HepG2 (cell line): ENCODE measurements at regions not wholly inside any gene's neighbourhood (a gene's known extent, or its start where the extent isn't known, plus 50 kb on each side); places are given as distances from the start of the nearest gene placed in this dataset.

Experiments used
- ATF7 ChIP-seq, 2 experiments: fragments of 450-650 bp in 1 of 2; sonication (generic) in 1 of 2; formaldehyde crosslinking in 1 of 2; IDR thresholded peaks; 2 replicates each; pipeline versions ENCODE4 v1.4.0 to v1.6.1; 2016 to 2020; ENCODE audit warnings: antibody characterized with exemption in 1 of 2, mild to moderate bottlenecking in 1 of 2, missing genetic modification reagents in 1 of 2
- CHD4 ChIP-seq: fragments of 200-600 bp; sonication (generic); IDR thresholded peaks from 2 replicates; pipeline ENCODE4 v1.7.0; 2017; ENCODE audit warnings: mild to moderate bottlenecking, low read length, borderline replicate concordance
- ETV5 ChIP-seq: IDR thresholded peaks from 2 replicates; pipeline ENCODE4 v1.6.1; 2018; ENCODE audit warnings: missing biosample characterization, missing genetic modification reagents, inconsistent platforms, borderline replicate concordance
- FOXK2 ChIP-seq: fragments of 450-650 bp; IDR thresholded peaks from 2 replicates; pipeline ENCODE4 v1.6.1; 2016
- HCFC1 ChIP-seq: fragments of 150-350 bp; IDR thresholded peaks from 2 replicates; pipeline ENCODE4 v1.6.1; 2014; ENCODE audit warnings: low read depth, low read length
- KLF13 ChIP-seq: sonication (generic); formaldehyde crosslinking; IDR thresholded peaks from 2 replicates; pipeline ENCODE4 v1.4.0; 2020; ENCODE audit warnings: mild to moderate bottlenecking, missing genetic modification reagents
- KLF16 ChIP-seq, 2 experiments: sonication (generic) in 1 of 2; formaldehyde crosslinking in 1 of 2; IDR thresholded peaks; 2 replicates each; pipeline versions ENCODE4 v1.6.1 to v1.8.0; 2016 to 2023; ENCODE audit warnings: missing genetic modification reagents in 2 of 2, missing compliant biosample characterization in 1 of 2
- NBN ChIP-seq: fragments of 450-650 bp; conservative IDR thresholded peaks from 2 replicates; pipeline ENCODE4 v1.6.1; 2017
- PHB2 ChIP-seq: fragments of 450-650 bp; IDR thresholded peaks from 2 replicates; pipeline ENCODE4 v1.6.1; 2018; ENCODE audit not compliant: partially characterized antibody
- RAD51 ChIP-seq: fragments of 450-650 bp; IDR thresholded peaks from 2 replicates; pipeline ENCODE4 v1.6.1; 2016; ENCODE audit warnings: borderline replicate concordance
- ZNF589 ChIP-seq: sonication (generic); formaldehyde crosslinking; conservative IDR thresholded peaks from 2 replicates; pipeline ENCODE4 v1.8.0; 2022; ENCODE audit warnings: mild to moderate bottlenecking, moderate library complexity, missing genetic modification reagents
- ZNF670 ChIP-seq: sonication (generic); formaldehyde crosslinking; IDR thresholded peaks from 2 replicates; pipeline ENCODE4 v1.8.0; 2022; ENCODE audit warnings: mild to moderate bottlenecking, missing genetic modification reagents, borderline replicate concordance
- ZSCAN30 ChIP-seq: sonication (generic); formaldehyde crosslinking; IDR thresholded peaks from 2 replicates; pipeline ENCODE4 v1.5.0; 2020; ENCODE audit warnings: mild to moderate bottlenecking, missing genetic modification reagents
- TF ChIP-seq, protein P1 (sequence below): sonication (generic); formaldehyde crosslinking; IDR thresholded peaks from 2 replicates; pipeline ENCODE4 v1.5.1; 2020; ENCODE audit warnings: missing genetic modification reagents, mild to moderate bottlenecking, borderline replicate concordance
- TF ChIP-seq, protein P2 (sequence below), 2 experiments: fragments of 450-650 bp in 1 of 2; sonication (generic) in 1 of 2; formaldehyde crosslinking in 1 of 2; IDR thresholded peaks; 2 replicates each; pipeline versions ENCODE4 v1.6.1 to v1.8.0; 2016 to 2022; ENCODE audit warnings: antibody characterized with exemption in 1 of 2, mild to moderate bottlenecking in 1 of 2, missing genetic modification reagents in 1 of 2
- TF ChIP-seq, protein P3 (sequence below): sonication (generic); formaldehyde crosslinking; IDR thresholded peaks from 2 replicates; pipeline ENCODE4 v1.4.0; 2020; ENCODE audit warnings: mild to moderate bottlenecking, missing genetic modification reagents
- TF ChIP-seq, protein P4 (sequence below): sonication (generic); formaldehyde crosslinking; conservative IDR thresholded peaks from 2 replicates; pipeline ENCODE4 v1.4.0; 2020; ENCODE audit warnings: missing genetic modification reagents

DNA sequence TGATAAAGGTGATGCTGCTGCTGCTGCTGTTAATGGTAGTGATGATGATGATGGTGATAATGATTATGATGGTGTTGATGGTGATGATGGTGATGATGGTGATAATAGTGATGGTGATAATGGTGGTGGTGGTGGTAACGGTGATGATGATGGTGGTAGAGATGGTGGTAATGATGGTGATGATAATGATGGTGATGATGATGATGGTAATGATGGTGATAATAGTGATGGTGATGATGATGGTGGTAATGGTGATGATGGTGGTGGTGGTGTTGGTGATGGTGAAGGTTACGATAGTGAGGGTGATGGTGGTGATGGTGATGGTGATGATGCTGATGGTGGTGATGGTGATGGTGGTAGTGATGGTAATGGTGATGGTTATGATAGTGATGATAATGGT lies 132.3 kb downstream of the TFAP2C start (continued):
- TF ChIP-seq CHD4 (no peak), KLF13 (CRISPR knock-in tag) (no peak), ZNF670 (no peak), FOXK2 (0 out of 2 replicates have a peak, but pooled peaks have one; percentile 39), ATF7 (IDR thresholded peaks at IDR 0.05) (peak; percentile 58), ATF7 (CRISPR knock-in tag; IDR thresholded peaks at IDR 0.05) (no peak), ZNF589 (no peak), NBN (no peak; the same call in 1 of the 2 replicates), RAD51 (peak; percentile 35), KLF16 (CRISPR knock-in tag; IDR thresholded peaks at IDR 0.05) (no peak), ZSCAN30 (CRISPR knock-in tag) (no peak), ETV5 (CRISPR knock-in tag) (no peak), PHB2 (peak; percentile 17), HCFC1 (no peak)
- TF ChIP-seq, protein P1, sequence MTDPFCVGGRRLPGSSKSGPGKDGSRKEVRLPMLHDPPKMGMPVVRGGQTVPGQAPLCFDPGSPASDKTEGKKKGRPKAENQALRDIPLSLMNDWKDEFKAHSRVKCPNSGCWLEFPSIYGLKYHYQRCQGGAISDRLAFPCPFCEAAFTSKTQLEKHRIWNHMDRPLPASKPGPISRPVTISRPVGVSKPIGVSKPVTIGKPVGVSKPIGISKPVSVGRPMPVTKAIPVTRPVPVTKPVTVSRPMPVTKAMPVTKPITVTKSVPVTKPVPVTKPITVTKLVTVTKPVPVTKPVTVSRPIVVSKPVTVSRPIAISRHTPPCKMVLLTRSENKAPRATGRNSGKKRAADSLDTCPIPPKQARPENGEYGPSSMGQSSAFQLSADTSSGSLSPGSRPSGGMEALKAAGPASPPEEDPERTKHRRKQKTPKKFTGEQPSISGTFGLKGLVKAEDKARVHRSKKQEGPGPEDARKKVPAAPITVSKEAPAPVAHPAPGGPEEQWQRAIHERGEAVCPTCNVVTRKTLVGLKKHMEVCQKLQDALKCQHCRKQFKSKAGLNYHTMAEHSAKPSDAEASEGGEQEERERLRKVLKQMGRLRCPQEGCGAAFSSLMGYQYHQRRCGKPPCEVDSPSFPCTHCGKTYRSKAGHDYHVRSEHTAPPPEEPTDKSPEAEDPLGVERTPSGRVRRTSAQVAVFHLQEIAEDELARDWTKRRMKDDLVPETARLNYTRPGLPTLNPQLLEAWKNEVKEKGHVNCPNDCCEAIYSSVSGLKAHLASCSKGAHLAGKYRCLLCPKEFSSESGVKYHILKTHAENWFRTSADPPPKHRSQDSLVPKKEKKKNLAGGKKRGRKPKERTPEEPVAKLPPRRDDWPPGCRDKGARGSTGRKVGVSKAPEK (CRISPR knock-in tag): no peak
- TF ChIP-seq, protein P2, sequence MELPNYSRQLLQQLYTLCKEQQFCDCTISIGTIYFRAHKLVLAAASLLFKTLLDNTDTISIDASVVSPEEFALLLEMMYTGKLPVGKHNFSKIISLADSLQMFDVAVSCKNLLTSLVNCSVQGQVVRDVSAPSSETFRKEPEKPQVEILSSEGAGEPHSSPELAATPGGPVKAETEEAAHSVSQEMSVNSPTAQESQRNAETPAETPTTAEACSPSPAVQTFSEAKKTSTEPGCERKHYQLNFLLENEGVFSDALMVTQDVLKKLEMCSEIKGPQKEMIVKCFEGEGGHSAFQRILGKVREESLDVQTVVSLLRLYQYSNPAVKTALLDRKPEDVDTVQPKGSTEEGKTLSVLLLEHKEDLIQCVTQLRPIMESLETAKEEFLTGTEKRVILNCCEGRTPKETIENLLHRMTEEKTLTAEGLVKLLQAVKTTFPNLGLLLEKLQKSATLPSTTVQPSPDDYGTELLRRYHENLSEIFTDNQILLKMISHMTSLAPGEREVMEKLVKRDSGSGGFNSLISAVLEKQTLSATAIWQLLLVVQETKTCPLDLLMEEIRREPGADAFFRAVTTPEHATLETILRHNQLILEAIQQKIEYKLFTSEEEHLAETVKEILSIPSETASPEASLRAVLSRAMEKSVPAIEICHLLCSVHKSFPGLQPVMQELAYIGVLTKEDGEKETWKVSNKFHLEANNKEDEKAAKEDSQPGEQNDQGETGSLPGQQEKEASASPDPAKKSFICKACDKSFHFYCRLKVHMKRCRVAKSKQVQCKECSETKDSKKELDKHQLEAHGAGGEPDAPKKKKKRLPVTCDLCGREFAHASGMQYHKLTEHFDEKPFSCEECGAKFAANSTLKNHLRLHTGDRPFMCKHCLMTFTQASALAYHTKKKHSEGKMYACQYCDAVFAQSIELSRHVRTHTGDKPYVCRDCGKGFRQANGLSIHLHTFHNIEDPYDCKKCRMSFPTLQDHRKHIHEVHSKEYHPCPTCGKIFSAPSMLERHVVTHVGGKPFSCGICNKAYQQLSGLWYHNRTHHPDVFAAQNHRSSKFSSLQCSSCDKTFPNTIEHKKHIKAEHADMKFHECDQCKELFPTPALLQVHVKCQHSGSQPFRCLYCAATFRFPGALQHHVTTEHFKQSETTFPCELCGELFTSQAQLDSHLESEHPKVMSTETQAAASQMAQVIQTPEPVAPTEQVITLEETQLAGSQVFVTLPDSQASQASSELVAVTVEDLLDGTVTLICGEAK (IDR thresholded peaks at IDR 0.05): no peak
- TF ChIP-seq, protein P2 (CRISPR knock-in tag; IDR thresholded peaks at IDR 0.05): no peak
- TF ChIP-seq, protein P3, sequence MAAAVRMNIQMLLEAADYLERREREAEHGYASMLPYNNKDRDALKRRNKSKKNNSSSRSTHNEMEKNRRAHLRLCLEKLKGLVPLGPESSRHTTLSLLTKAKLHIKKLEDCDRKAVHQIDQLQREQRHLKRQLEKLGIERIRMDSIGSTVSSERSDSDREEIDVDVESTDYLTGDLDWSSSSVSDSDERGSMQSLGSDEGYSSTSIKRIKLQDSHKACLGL (CRISPR knock-in tag): no peak
- TF ChIP-seq, protein P4, sequence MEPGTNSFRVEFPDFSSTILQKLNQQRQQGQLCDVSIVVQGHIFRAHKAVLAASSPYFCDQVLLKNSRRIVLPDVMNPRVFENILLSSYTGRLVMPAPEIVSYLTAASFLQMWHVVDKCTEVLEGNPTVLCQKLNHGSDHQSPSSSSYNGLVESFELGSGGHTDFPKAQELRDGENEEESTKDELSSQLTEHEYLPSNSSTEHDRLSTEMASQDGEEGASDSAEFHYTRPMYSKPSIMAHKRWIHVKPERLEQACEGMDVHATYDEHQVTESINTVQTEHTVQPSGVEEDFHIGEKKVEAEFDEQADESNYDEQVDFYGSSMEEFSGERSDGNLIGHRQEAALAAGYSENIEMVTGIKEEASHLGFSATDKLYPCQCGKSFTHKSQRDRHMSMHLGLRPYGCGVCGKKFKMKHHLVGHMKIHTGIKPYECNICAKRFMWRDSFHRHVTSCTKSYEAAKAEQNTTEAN (CRISPR knock-in tag): no peak
